MM.1S (cell line): ENCODE measurements at regions not wholly inside any gene's neighbourhood (a gene's known extent, or its start where the extent isn't known, plus 50 kb on each side); places are given as distances from the start of the nearest gene placed in this dataset.

Source experiments
- DNase-seq: peaks from one replicate; pipeline ENCODE4 v3.0.0-alpha.2; 2015
- H2AFZ ChIP-seq: fragments of 300-600 bp; sonication (generic); 2 replicates; pipeline ENCODE4 v1.6.0; 2016; ENCODE audit warnings: antibody characterized with exemption, low read length
- H3F3A ChIP-seq: fragments of 300-600 bp; sonication (generic); 2 replicates; pipeline ENCODE4 v1.6.1; 2016; ENCODE audit warnings: mild to moderate bottlenecking, antibody characterized with exemption, low read length, moderate library complexity, mixed read lengths; ENCODE audit not compliant: insufficient read depth
- H3K27ac ChIP-seq: fragments of 300-600 bp; sonication (generic); 2 replicates; pipeline ENCODE4 v1.5.1; 2016; ENCODE audit warnings: mild to moderate bottlenecking, low read length
- H3K27me3 ChIP-seq: fragments of 300-600 bp; sonication (generic); replicated peaks from 2 replicates; pipeline ENCODE4 v1.6.0; 2016; ENCODE audit warnings: low read length; ENCODE audit not compliant: insufficient read depth
- H3K36me3 ChIP-seq: fragments of 300-600 bp; sonication (generic); replicated peaks from 2 replicates; pipeline ENCODE4 v1.6.1; 2016; ENCODE audit warnings: mild to moderate bottlenecking, low read length, mixed read lengths; ENCODE audit not compliant: insufficient read depth
- H3K4me1 ChIP-seq: fragments of 300-600 bp; sonication (generic); 2 replicates; pipeline ENCODE4 v1.6.1; 2016; ENCODE audit warnings: low read length, mixed read lengths
- H3K4me2 ChIP-seq: fragments of 300-600 bp; sonication (generic); 2 replicates; pipeline ENCODE4 v1.6.0; 2016; ENCODE audit warnings: low read depth, low read length
- H3K4me3 ChIP-seq: fragments of 300-600 bp; sonication (generic); 2 replicates; pipeline ENCODE4 v1.5.1; 2016; ENCODE audit warnings: low read length, mixed read lengths
- H3K79me2 ChIP-seq: fragments of 300-600 bp; sonication (generic); 2 replicates; pipeline ENCODE4 v1.6.1; 2016; ENCODE audit warnings: mixed run types, low read length, mixed read lengths
- H3K9ac ChIP-seq: fragments of 300-600 bp; sonication (generic); 2 replicates; pipeline ENCODE4 v1.6.1; 2016; ENCODE audit warnings: low read length, mixed read lengths
- H3K9me2 ChIP-seq: fragments of 300-600 bp; sonication (generic); replicated peaks from 2 replicates; pipeline ENCODE4 v1.6.1; 2016; ENCODE audit warnings: mild to moderate bottlenecking, low read length, mixed read lengths; ENCODE audit not compliant: insufficient read depth
- H3K9me3 ChIP-seq: fragments of 300-600 bp; sonication (generic); replicated peaks from 2 replicates; pipeline ENCODE4 v1.6.1; 2016; ENCODE audit warnings: mild to moderate bottlenecking, low read length, mixed read lengths; ENCODE audit not compliant: insufficient read depth
- H4K20me1 ChIP-seq: fragments of 300-600 bp; sonication (generic); 2 replicates; pipeline ENCODE4 v1.6.1; 2016; ENCODE audit warnings: mild to moderate bottlenecking, low read length, moderate library complexity, mixed read lengths; ENCODE audit not compliant: insufficient read depth
- CTCF ChIP-seq: fragments of 300-600 bp; sonication (generic); IDR thresholded peaks from 2 replicates; pipeline ENCODE4 v1.5.1; 2016; ENCODE audit warnings: antibody characterized with exemption, low read length, mixed read lengths
- EZH2 ChIP-seq: fragments of 300-600 bp; sonication (generic); optimal IDR thresholded peaks from 2 replicates; pipeline ENCODE3; 2017; ENCODE audit warnings: low read depth, mild to moderate bottlenecking, antibody characterized with exemption, low read length, mixed read lengths
- EZH2phosphoT487 ChIP-seq: fragments of 300-600 bp; sonication (generic); IDR thresholded peaks from 2 replicates; pipeline ENCODE4 v1.6.1; 2018; ENCODE audit warnings: antibody characterized with exemption, low read length

- Histone ChIP-seq H3K27ac (no peak overlapping the region), H3K79me2 (no peaks in the 10 kb centered on the region), H4K20me1 (no peaks in the 10 kb centered on the region), H2AFZ (no peak overlapping the region), H3K4me2 (no peak overlapping the region), H3K36me3 (no peaks in the 10 kb centered on the region), H3K9ac (no peak overlapping the region), H3K9me2 (no peaks in the 10 kb centered on the region), H3K4me1 (peaks cover 19% of the 10 kb centered on the region), H3F3A (peaks cover 4% of the 10 kb centered on the region; the same call in 1 of the 2 replicates), H3K4me3 (no peak overlapping the region), H3K9me3 (no peaks in the 10 kb centered on the region), H3K27me3 (no peaks in the 10 kb centered on the region)
- TF ChIP-seq CTCF (no peak), EZH2 (no peak), EZH2phosphoT487 (no peak)
- DNase-seq, result no peak
Observed at GRCh38 chr6:44047801-44048200, 79.5 kb downstream of the MRPL14 start.

- H3K9ac ChIP-seq, result no peak overlapping the region
- peaks cover 19% of the 10 kb centered on the region for H3K4me1 ChIP-seq
- no peaks in the 10 kb centered on the region for H3K79me2 ChIP-seq
- no peak overlapping the region for H3K4me3 ChIP-seq
- no peaks in the 10 kb centered on the region for H3K9me2 ChIP-seq
- TF ChIP-seq CTCF (no peak), EZH2phosphoT487 (no peak), EZH2 (no peak)
- no peaks in the 10 kb centered on the region for H3K36me3 ChIP-seq
- H3K27me3 ChIP-seq, result no peaks in the 10 kb centered on the region
- H4K20me1 ChIP-seq, result no peaks in the 10 kb centered on the region
- H3K27ac ChIP-seq, result no peak overlapping the region
- no peak overlapping the region for H2AFZ ChIP-seq
- H3F3A ChIP-seq, result peaks cover 4% of the 10 kb centered on the region; the same call in 1 of the 2 replicates
- no peak overlapping the region for H3K4me2 ChIP-seq
- no peak for DNase-seq
- no peaks in the 10 kb centered on the region for H3K9me3 ChIP-seq
Observed at GRCh38 chr6:44047179-44047546, 80.1 kb downstream of the MRPL14 start.

GRCh38 chr6:44046516-44047178, 80.6 kb downstream of the MRPL14 start:
- Histone ChIP-seq H3K4me1 (peaks cover 19% of the 10 kb centered on the region), H3K4me3 (no peak overlapping the region), H4K20me1 (no peaks in the 10 kb centered on the region), H3K79me2 (no peaks in the 10 kb centered on the region), H3F3A (peaks cover 4% of the 10 kb centered on the region; the same call in 1 of the 2 replicates), H3K9me2 (no peaks in the 10 kb centered on the region), H3K4me2 (no peak overlapping the region), H3K9me3 (no peaks in the 10 kb centered on the region), H3K27me3 (no peaks in the 10 kb centered on the region), H2AFZ (no peak overlapping the region), H3K27ac (no peak overlapping the region), H3K36me3 (no peaks in the 10 kb centered on the region), H3K9ac (no peak overlapping the region)
- no peak for TF ChIP-seq EZH2phosphoT487
- TF ChIP-seq EZH2, result no peak
- no peak for TF ChIP-seq CTCF
- DNase-seq, result no peak
